ENCODE measurements at regions not wholly inside any gene's neighbourhood (a gene's known extent, or its start where the extent isn't known, plus 50 kb on each side); places are given as distances from the start of the nearest gene placed in this dataset.
A peak's percentile ranks its signal among the peaks of the same experiment; 100 is the strongest.

GRCh38 chr11:29006668-29007067 is 898.5 kb downstream of the METTL15 start:
- TF ChIP-seq CTCF (IDR thresholded peaks at IDR 0.05; ENCODE audit: extremely low read depth in 1 of 2, insufficient read depth in 1 of 2, low read depth in 1 of 2, low read length in 2 of 2) (no peak), POLR2AphosphoS5 (IDR thresholded peaks at IDR 0.05; ENCODE audit: insufficient read depth, low read depth, low read length) (peak; percentile 32), EZH2 (IDR thresholded peaks at IDR 0.05; ENCODE audit: borderline replicate concordance, low read depth, low read length, severe bottlenecking) (no peak), MYC (IDR thresholded peaks at IDR 0.05; ENCODE audit: low read depth, low read length) (no peak), MAX (IDR thresholded peaks at IDR 0.05; ENCODE audit: insufficient read depth, insufficient read length) (no peak), POLR2A (IDR thresholded peaks at IDR 0.05; ENCODE audit: low read depth, low read length) (no peak), JUN (IDR thresholded peaks at IDR 0.05; ENCODE audit: borderline replicate concordance, insufficient read depth, insufficient read length, low read depth) (peak; percentile 46), FOS (IDR thresholded peaks at IDR 0.05; ENCODE audit: borderline replicate concordance, insufficient read depth, low read length) (peak; percentile 82)
